GM12878 (cell line): ENCODE measurements at regions not wholly inside any gene's neighbourhood (a gene's known extent, or its start where the extent isn't known, plus 50 kb on each side); places are given as distances from the start of the nearest gene placed in this dataset.

Experiments
- ATAC-seq: fragments of 200-7000 bp; cut with Tn5 transposase; 3 replicates; pipeline ENCODE4 v1.9.1; 2020; ENCODE audit warnings: mild to moderate bottlenecking, moderate library complexity
- BruUV-seq: library from RNA; stranded (reverse); fragments of 400-500 nt; replicated peaks from 2 replicates; lab custom pipeline; 2021; lab: Mats Ljungman, UMichigan
- CTCF ChIA-PET: fragments of 300-600 bp; sonication (Branson Sonifier 250); formaldehyde crosslinking; extraction: SDS; loops from one replicate; lab custom pipeline; 2021; ENCODE audit warnings: inconsistent platforms; lab: Yijun Ruan, JAX
- POLR2A ChIA-PET: fragments of 350-600 bp; formaldehyde crosslinking; extraction: SDS; loops from one replicate; lab custom pipeline; 2021; ENCODE audit warnings: inconsistent platforms; lab: Charles Lee
- RAD21 ChIA-PET: fragments of 300-600 bp; sonication (Branson Sonifier 250); formaldehyde crosslinking; loops from one replicate; lab custom pipeline; 2023; ENCODE audit warnings: antibody characterized with exemption; ENCODE audit not compliant: unreplicated experiment; lab: Charles Lee
- SMC1A ChIA-PET: fragments of 300-600 bp; sonication (Branson Sonifier 250); formaldehyde crosslinking; loops from one replicate; lab custom pipeline; 2023; ENCODE audit not compliant: unreplicated experiment, uncharacterized antibody; lab: Charles Lee
- DNase-seq: peaks from one replicate; pipeline ENCODE4 v3.0.0-alpha.2; 2011; ENCODE audit warnings: low read depth, low spot score
- FAIRE-seq: peaks from 3 replicates; lab custom pipeline; 2011; peaks lifted over from hg19 to GRCh38; lab: Jason Lieb, UNC
- H2AFZ ChIP-seq: 2 replicates; pipeline ENCODE4 v1.6.0; 2011; ENCODE audit warnings: low read depth, low read length, control low read depth; ENCODE audit not compliant: control insufficient read depth
- H3K27ac ChIP-seq: 2 replicates; pipeline ENCODE4 v1.5.1; 2011; ENCODE audit warnings: control low read depth; ENCODE audit not compliant: control insufficient read depth, insufficient read depth
- H3K27me3 ChIP-seq, 2 experiments: replicated peaks in 1 of 2; 2 replicates each; pipeline versions ENCODE4 v1.6.0 to v1.6.1; 2011; ENCODE audit warnings: low read length in 1 of 2; ENCODE audit not compliant: control insufficient read depth in 2 of 2, insufficient read depth in 2 of 2
- H3K36me3 ChIP-seq, 2 experiments: 2 replicates each; pipeline ENCODE4 v1.5.1; 2011; ENCODE audit warnings: low read length in 1 of 2; ENCODE audit not compliant: control insufficient read depth in 2 of 2, insufficient read depth in 2 of 2
- H3K4me1 ChIP-seq: 2 replicates; pipeline ENCODE4 v1.6.1; 2011; ENCODE audit warnings: mild to moderate bottlenecking, low read length, moderate library complexity, mixed read lengths; ENCODE audit not compliant: control insufficient read depth, insufficient read depth
- H3K4me2 ChIP-seq: 2 replicates; pipeline ENCODE4 v1.6.0; 2011; ENCODE audit warnings: control low read depth; ENCODE audit not compliant: control insufficient read depth, insufficient read depth
- H3K4me3 ChIP-seq: fragments of 200-600 bp; sonication (generic); 2 replicates; pipeline ENCODE4 v1.5.1; 2016
- H3K79me2 ChIP-seq: 2 replicates; pipeline ENCODE4 v1.6.0; 2011; ENCODE audit warnings: low read length; ENCODE audit not compliant: control insufficient read depth, insufficient read depth
- H3K9ac ChIP-seq: 2 replicates; pipeline ENCODE4 v1.8.0; 2011; ENCODE audit warnings: low read length, control low read depth, mixed read lengths; ENCODE audit not compliant: control insufficient read depth, insufficient read depth
- H3K9me3 ChIP-seq: replicated peaks from 3 replicates; pipeline ENCODE4 v1.5.1; 2011; ENCODE audit warnings: mild to moderate bottlenecking, low read length; ENCODE audit not compliant: control insufficient read depth, insufficient read depth
- H4K20me1 ChIP-seq: 2 replicates; pipeline ENCODE4 v1.6.0; 2011; ENCODE audit not compliant: control insufficient read depth, insufficient read depth
- CEBPB ChIP-seq, 2 experiments: fragments of 150-350 bp in 1 of 2; IDR thresholded peaks; 2 replicates each; pipeline ENCODE4 v1.6.1; 2012 to 2014; ENCODE audit warnings: low read depth in 2 of 2, low read length in 2 of 2, borderline replicate concordance in 1 of 2, inconsistent platforms in 1 of 2
- DPF2 ChIP-seq: fragments of 450-650 bp; IDR thresholded peaks from 2 replicates; pipeline ENCODE4 v1.6.1; 2017; ENCODE audit warnings: mild to moderate bottlenecking
- EED ChIP-seq: sonication (generic); IDR thresholded peaks from 2 replicates; pipeline ENCODE4 v1.6.1; 2016; ENCODE audit warnings: antibody characterized with exemption, low read depth
- ESRRA ChIP-seq: IDR thresholded peaks from 2 replicates; pipeline ENCODE4 v1.6.1; 2012; ENCODE audit warnings: mild to moderate bottlenecking, low read length, improper control_type of control experiment
- ETV6 ChIP-seq, 2 experiments: fragments of 450-650 bp in 1 of 2; IDR thresholded peaks in 1 of 2; conservative IDR thresholded peaks in 1 of 2; 2 replicates each; pipeline ENCODE4 v1.6.1; 2014; ENCODE audit warnings: antibody characterized with exemption in 1 of 2, borderline replicate concordance in 1 of 2, low read depth in 1 of 2, mild to moderate bottlenecking in 1 of 2, moderate library complexity in 1 of 2
- FOXM1 ChIP-seq: IDR thresholded peaks from 2 replicates; pipeline ENCODE4 v1.6.1; 2012; ENCODE audit warnings: low read depth, mild to moderate bottlenecking, inconsistent platforms, low read length, moderate library complexity
- GATAD2B ChIP-seq: fragments of 450-650 bp; conservative IDR thresholded peaks from 2 replicates; pipeline ENCODE4 v1.6.1; 2017; ENCODE audit warnings: low read depth, mild to moderate bottlenecking, moderate library complexity
- HDGF ChIP-seq: fragments of 450-650 bp; IDR thresholded peaks from 2 replicates; pipeline ENCODE4 v1.6.1; 2016; ENCODE audit warnings: antibody characterized with exemption
- IKZF1 ChIP-seq: fragments of 450-650 bp; conservative IDR thresholded peaks from 2 replicates; pipeline ENCODE4 v1.6.1; 2017; ENCODE audit warnings: antibody characterized with exemption, mild to moderate bottlenecking
- PAX8 ChIP-seq: fragments of 450-650 bp; IDR thresholded peaks from 2 replicates; pipeline ENCODE4 v1.6.1; 2017; ENCODE audit warnings: mild to moderate bottlenecking, moderate library complexity
- POLR2A ChIP-seq: IDR thresholded peaks from 2 replicates; pipeline ENCODE4 v1.6.1; 2011; ENCODE audit warnings: low read depth, mild to moderate bottlenecking, low read length
- RFX5 ChIP-seq: IDR thresholded peaks from 2 replicates; pipeline ENCODE4 v1.6.1; 2011; ENCODE audit warnings: low read depth, low read length, improper control_type of control experiment
- ZNF207 ChIP-seq: fragments of 450-650 bp; IDR thresholded peaks from 2 replicates; pipeline ENCODE4 v1.6.1; 2014; ENCODE audit warnings: antibody characterized with exemption, mild to moderate bottlenecking, borderline replicate concordance
- ZNF274 ChIP-seq: IDR thresholded peaks from one replicate; pipeline ENCODE4 v1.8.0; 2011; ENCODE audit not compliant: insufficient read length, insufficient read depth
- ZSCAN29 ChIP-seq: fragments of 450-650 bp; IDR thresholded peaks from 2 replicates; pipeline ENCODE4 v1.6.1; 2017; ENCODE audit warnings: mild to moderate bottlenecking, moderate library complexity
- WGBS: methylation state at CpG from one replicate; pipeline ENCODE4 v1.1.6; 2016; ENCODE audit warnings: low lambda C conversion rate; ENCODE audit not compliant: insufficient replicate concordance, insufficient coverage; ENCODE audit errors: missing lambda C conversion rate; 5-methylcytosine and 5-hydroxymethylcytosine counted together
- in situ Hi-C: fragments of 300-500 bp; cut with MboI; formaldehyde crosslinking; loops from 9 replicates; pipeline ENCODE4 v1.14.3; 2018; ENCODE audit warnings: mixed read lengths
- intact Hi-C: fragments of 100-400 bp; cut with micrococcal nuclease; formaldehyde crosslinking; loops from one replicate; pipeline ENCODE4 v1.14.2; 2022; ENCODE audit not compliant: unreplicated experiment
- TF ChIP-seq, protein P1 (sequence below): fragments of 450-650 bp; IDR thresholded peaks from 2 replicates; pipeline ENCODE4 v1.6.1; 2018; ENCODE audit warnings: mild to moderate bottlenecking, low read depth, moderate library complexity; ENCODE audit not compliant: partially characterized antibody
- TF ChIP-seq, protein P2 (sequence below): fragments of 450-650 bp; IDR thresholded peaks from 2 replicates; pipeline ENCODE4 v1.6.1; 2016; ENCODE audit warnings: mild to moderate bottlenecking, moderate library complexity, borderline replicate concordance

DNA sequence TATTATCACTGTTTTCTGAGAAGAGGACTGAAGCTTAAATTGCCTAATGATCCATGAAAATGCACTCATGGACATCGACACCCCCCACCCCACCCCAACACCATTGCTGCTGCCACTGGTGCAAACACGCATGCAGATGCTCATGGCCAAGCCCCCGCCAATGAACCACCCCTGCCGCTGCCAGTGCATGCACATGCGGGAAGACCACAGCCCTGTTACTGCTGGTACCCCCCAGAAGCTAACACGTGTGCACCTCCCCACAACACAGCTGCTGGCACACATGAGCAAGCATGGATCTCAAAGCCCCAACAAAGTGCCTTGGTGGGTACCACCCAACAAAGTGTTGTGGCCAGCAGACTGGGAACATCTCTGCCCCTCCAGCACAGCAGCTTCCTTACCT lies 594.1 kb upstream of the FAT1 start (continued):
- TF ChIP-seq ESRRA (no peak), GATAD2B (no peak), RFX5 (no peak), ZNF274 (no peak), CEBPB (IDR thresholded peaks at IDR 0.05; ENCODE audit: borderline replicate concordance in 1 of 2, low read depth in 2 of 2, low read length in 2 of 2) (no peak), DPF2 (no peak), ETV6 (conservative IDR thresholded peaks at IDR 0.05 in 1 of 2, IDR thresholded peaks at IDR 0.05 in 1 of 2; ENCODE audit: borderline replicate concordance in 1 of 2, low read depth in 1 of 2) (no peak), IKZF1 (no peak), PAX8 (no peak), HDGF (no peak)
- TF ChIP-seq, protein P1, sequence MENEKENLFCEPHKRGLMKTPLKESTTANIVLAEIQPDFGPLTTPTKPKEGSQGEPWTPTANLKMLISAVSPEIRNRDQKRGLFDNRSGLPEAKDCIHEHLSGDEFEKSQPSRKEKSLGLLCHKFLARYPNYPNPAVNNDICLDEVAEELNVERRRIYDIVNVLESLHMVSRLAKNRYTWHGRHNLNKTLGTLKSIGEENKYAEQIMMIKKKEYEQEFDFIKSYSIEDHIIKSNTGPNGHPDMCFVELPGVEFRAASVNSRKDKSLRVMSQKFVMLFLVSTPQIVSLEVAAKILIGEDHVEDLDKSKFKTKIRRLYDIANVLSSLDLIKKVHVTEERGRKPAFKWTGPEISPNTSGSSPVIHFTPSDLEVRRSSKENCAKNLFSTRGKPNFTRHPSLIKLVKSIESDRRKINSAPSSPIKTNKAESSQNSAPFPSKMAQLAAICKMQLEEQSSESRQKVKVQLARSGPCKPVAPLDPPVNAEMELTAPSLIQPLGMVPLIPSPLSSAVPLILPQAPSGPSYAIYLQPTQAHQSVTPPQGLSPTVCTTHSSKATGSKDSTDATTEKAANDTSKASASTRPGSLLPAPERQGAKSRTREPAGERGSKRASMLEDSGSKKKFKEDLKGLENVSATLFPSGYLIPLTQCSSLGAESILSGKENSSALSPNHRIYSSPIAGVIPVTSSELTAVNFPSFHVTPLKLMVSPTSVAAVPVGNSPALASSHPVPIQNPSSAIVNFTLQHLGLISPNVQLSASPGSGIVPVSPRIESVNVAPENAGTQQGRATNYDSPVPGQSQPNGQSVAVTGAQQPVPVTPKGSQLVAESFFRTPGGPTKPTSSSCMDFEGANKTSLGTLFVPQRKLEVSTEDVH, result no peak

DNA sequence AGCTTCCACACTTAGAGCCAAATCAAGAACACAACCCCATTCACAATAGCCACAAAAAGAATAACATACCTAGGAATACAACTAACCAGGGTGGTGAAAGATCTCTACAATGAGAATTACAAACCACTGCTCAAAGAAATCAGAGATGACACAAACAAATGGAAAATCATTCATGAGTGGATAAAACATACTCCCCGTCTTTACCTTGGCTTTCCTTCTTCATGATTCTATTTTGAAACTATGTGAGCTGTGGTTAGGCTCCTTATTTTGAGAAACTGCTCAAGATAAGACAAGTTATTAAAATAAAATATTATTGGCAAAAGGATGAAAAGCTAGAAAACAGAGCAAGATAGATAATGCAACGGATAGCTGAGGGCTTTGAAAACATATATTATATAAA lies 598.1 kb upstream of the FAT1 start:
- H4K20me1 ChIP-seq, result no peaks in the 10 kb centered on the region
- FAIRE-seq (no peak), ATAC-seq (no peak), DNase-seq (no peak)
- no peak overlapping the region for H3K4me2 ChIP-seq
- no peaks in the 10 kb centered on the region for H3K79me2 ChIP-seq
- H3K27ac ChIP-seq, result no peak overlapping the region
- H3K36me3 ChIP-seq, result no peaks in the 10 kb centered on the region
- POLR2A ChIA-PET, result no interaction called here
- SMC1A ChIA-PET, result no interaction called here
- RAD21 ChIA-PET, result no interaction called here
- H3K27me3 ChIP-seq, result no peaks in the 10 kb centered on the region
- in situ Hi-C loops (no loop called here), intact Hi-C loops (no loop called here)
- no peak overlapping the region for H3K9ac ChIP-seq
- TF ChIP-seq ZNF207, result no peak
- TF ChIP-seq, protein P2, sequence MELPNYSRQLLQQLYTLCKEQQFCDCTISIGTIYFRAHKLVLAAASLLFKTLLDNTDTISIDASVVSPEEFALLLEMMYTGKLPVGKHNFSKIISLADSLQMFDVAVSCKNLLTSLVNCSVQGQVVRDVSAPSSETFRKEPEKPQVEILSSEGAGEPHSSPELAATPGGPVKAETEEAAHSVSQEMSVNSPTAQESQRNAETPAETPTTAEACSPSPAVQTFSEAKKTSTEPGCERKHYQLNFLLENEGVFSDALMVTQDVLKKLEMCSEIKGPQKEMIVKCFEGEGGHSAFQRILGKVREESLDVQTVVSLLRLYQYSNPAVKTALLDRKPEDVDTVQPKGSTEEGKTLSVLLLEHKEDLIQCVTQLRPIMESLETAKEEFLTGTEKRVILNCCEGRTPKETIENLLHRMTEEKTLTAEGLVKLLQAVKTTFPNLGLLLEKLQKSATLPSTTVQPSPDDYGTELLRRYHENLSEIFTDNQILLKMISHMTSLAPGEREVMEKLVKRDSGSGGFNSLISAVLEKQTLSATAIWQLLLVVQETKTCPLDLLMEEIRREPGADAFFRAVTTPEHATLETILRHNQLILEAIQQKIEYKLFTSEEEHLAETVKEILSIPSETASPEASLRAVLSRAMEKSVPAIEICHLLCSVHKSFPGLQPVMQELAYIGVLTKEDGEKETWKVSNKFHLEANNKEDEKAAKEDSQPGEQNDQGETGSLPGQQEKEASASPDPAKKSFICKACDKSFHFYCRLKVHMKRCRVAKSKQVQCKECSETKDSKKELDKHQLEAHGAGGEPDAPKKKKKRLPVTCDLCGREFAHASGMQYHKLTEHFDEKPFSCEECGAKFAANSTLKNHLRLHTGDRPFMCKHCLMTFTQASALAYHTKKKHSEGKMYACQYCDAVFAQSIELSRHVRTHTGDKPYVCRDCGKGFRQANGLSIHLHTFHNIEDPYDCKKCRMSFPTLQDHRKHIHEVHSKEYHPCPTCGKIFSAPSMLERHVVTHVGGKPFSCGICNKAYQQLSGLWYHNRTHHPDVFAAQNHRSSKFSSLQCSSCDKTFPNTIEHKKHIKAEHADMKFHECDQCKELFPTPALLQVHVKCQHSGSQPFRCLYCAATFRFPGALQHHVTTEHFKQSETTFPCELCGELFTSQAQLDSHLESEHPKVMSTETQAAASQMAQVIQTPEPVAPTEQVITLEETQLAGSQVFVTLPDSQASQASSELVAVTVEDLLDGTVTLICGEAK, result no peak
- no peak for TF ChIP-seq POLR2A
- TF ChIP-seq ZSCAN29, result no peak
- TF ChIP-seq PAX8, result no peak
- no peak for TF ChIP-seq FOXM1
- no peak for TF ChIP-seq EED
- H3K4me3 ChIP-seq, result no peak overlapping the region
- no peak overlapping the region for H2AFZ ChIP-seq
- no TSS peak for BruUV-seq
- H3K9me3 ChIP-seq, result no peaks in the 10 kb centered on the region
- no peaks in the 10 kb centered on the region for H3K4me1 ChIP-seq
- CTCF ChIA-PET, result no interaction called here
- 2% methylated on average over 2 of the region's 2 CpGs for WGBS
